ENCODE measurements at regions not wholly inside any gene's neighbourhood (a gene's known extent, or its start where the extent isn't known, plus 50 kb on each side); places are given as distances from the start of the nearest gene placed in this dataset.

DNA sequence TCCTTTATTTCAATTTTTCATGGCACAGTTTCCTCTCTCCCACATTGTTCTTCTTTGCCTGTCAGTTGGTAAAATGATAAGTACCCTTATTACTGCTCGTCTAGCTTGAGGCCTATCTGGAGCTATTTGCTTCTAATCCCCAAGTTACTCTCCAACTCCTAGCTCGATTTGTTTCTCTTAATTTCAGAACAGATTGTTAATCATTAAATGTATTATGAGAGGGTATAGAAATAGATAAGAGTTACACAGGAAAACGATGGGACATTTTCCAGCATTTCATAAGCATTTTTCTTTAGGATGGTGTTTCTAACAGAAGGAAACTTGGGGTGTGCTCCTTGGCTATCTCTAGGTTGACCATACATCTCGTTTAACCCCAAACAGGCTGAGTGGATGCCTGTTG is 540.5 kb upstream of the FZD8 start:
- DNase-seq (ENCODE audit: low read depth in 1 of 2, low spot score in 1 of 2): no peak

DNA sequence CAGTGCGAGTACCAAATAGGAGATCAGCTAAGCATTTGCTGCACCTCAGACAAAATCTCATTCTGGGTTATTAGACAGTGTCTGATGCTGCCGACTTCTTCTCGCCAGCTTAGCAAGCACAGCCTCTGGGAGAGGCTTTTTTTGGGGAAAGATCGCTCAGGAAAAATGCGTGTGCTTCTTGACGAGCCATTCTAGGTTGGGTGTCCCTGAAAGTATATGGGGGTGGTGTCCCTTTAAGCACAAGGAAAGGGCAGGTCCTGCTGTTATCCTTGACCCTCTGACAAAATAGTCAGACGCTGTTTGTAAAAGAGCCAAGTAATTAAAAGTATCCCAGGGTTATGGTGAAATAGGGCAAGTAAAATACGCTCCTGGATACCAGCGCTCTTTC is 540.1 kb upstream of the FZD8 start:
- no peak for DNase-seq (ENCODE audit: low read depth in 1 of 2, low spot score in 1 of 2)

DNA sequence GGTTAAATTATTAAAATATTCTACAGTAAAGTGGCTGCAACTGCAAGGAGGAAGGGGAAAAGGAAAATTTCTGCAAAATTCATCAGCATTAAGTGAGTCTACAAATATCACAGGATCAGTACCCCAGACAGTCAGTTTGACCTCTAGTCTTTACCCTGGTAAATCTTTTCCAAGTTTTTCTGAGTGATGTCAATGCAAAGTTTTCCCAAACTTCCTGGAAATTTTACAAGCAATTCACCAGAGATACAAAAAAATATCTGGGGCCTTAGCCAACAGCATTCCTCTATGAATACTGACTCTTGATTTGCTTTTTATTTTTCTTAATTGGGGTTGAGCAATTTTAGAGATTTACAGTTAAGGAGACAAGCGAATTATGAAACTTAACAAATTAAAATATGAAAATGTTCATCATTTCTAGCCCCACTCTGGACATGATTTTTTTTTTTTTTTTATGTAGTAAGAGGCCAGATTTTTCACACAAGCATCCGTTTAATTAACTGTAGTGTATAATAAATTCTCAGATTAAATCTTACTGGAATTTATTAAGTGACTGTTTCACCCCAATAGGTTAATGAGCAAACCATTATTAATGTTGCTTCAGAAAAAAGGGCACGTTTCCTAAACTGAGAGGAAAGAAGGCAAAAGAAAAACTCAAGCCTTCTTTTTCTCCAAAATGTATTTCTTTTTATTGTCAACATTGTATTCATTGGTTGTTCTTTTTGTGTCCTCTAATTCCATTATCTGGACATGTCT is 539.5 kb upstream of the FZD8 start:
- no peak for DNase-seq (ENCODE audit: low read depth in 1 of 2, low spot score in 1 of 2)

GRCh38 chr10:36178616-36179015 is 536.5 kb upstream of the FZD8 start:
- no peak for DNase-seq (ENCODE audit: low read depth in 1 of 2, low spot score in 1 of 2)

- no peak for DNase-seq (ENCODE audit: low read depth in 1 of 2, low spot score in 1 of 2)
Measured at GRCh38 chr10:36177071-36177470, 535.0 kb upstream of the FZD8 start.

- DNase-seq (ENCODE audit: low read depth in 1 of 2, low spot score in 1 of 2): no peak
Measured at GRCh38 chr10:36175954-36176353, 533.9 kb upstream of the FZD8 start.

DNA sequence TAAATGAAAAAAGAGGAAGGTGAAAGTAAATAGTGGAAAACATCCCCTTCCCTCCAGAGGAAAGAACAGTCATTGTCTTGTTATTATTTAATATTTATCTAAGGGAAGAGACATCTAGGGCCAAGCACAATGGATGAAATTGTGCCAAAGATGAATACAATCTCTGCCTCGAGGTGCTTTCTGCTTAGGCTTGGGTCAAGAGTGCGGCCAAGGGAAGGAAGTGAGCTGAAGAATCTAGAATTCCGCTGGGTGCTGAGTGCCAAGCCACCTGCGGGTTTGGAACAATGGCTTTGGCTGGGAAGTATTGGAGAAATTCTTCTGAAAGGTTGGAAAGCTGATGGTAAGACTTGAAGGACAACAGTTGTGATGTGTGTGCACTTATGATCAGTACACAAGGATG is 531.3 kb upstream of the FZD8 start:
- no peak for DNase-seq (ENCODE audit: low read depth in 1 of 2, low spot score in 1 of 2)

DNA sequence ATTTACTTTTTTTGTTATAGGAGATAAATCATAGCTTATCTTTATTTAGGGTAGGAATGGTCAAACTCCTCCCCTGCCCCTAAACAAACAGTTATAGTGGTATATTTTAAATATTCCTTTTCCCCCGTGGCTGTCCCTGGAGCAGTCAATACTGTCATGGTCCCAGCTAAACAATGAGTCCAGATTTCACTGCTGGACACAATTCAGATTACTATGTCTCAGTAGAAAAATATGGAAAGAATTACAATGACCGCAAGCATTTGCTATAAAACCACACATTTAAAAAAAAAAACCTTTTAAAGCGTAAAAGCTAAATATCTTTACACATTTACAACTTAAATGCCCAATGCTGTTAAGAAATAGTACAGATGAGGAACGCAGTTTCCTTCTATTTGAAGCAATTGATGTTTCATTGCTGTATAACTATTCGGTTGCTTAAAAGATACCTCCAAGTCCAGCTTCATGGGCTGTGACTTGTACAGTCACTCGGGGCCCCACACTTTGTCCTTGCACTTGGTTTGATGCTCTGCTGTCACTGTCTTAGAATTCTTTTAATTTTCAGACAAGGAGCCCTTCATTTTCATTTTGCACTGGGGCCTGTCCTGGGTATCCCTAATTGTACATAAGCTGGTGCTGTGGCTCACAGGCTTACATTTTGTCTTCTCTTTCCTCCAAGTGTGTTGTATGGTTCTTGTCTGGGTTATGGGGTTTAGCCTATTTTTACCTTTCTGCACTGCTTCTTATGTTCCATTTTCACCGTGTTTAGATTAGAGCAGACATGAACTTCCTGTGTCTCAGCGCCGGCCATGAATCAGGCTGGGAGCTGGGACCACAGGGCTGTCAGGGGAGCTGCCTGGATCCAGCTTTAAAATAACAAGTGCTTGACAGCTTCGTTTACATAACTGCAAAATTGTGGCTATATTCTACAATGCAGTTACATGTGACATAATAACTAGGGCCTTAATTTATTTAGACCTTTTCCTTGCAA is 530.2 kb upstream of the FZD8 start:
- no peak for DNase-seq (ENCODE audit: low read depth in 1 of 2, low spot score in 1 of 2)

GRCh38 chr10:36171556-36171952 is 529.5 kb upstream of the FZD8 start:
- no peak for DNase-seq (ENCODE audit: low read depth in 1 of 2, low spot score in 1 of 2)

DNA sequence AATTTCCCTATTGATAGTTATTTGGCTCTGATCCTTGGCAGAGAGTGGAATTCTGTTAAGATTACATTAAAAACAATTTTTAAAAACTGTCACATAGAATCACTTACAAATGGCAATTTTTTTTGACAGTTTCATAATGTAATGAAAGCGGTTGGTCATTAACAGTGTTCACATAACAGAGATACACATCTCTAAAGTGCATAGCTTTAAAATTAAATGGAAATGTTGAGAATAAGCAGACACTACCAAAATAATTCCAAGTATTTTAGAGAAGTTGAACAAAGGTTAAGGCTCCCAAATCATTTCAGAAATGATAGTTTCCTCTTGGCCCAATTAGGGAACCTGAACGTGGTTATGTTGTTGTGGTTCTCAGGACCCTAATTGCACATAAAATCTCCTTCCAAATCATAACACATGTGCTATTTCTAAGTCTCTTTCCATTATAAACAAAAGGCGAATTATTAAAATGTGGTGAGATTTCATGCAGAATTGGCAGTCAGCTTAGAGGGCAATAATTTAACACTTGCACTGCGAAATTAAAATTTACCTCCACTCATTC is 528.9 kb upstream of the FZD8 start:
- no peak for DNase-seq (ENCODE audit: low read depth in 1 of 2, low spot score in 1 of 2)

DNA sequence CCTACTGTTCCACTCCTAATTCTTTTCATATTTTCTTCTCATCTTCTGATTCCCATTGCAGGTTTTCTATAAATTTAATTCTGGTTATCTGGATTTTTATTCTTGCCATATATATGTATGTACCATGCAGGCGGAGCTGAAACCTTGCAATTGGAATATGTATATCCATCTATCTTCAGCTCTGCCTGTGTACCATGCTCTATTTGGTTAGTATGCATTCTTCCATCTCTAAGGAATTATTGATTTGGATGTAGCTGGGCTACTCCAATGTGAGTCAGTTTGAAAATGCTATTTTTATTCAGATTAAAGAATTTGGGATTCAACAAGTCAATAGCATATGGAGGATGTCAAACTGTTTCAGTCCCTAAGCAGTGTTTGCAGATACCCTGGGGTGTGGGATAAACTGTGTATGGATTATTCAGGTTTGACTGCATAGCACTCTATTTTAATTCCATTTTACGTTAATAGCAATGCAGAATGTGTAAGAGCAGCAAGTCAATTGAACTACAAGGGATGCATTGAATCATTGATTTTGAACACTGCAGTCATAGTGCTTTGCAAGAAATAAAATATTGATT is 528.1 kb upstream of the FZD8 start:
- DNase-seq (ENCODE audit: low read depth in 1 of 2, low spot score in 1 of 2): no peak

GRCh38 chr10:36168777-36169176 is 526.7 kb upstream of the FZD8 start:
- DNase-seq (ENCODE audit: low read depth in 1 of 2, low spot score in 1 of 2): no peak

GRCh38 chr10:36164556-36165504 is 522.7 kb upstream of the FZD8 start:
- no peak for DNase-seq (ENCODE audit: low read depth in 1 of 2, low spot score in 1 of 2)

GRCh38 chr10:36163827-36164226 is 521.7 kb upstream of the FZD8 start:
- DNase-seq (ENCODE audit: low read depth in 1 of 2, low spot score in 1 of 2): no peak

GRCh38 chr10:36157486-36157885 is 515.4 kb upstream of the FZD8 start:
- no peak for DNase-seq (ENCODE audit: low read depth in 1 of 2, low spot score in 1 of 2)

- DNase-seq (ENCODE audit: low read depth in 1 of 2, low spot score in 1 of 2): no peak
Measured at GRCh38 chr10:36148207-36148606, 506.1 kb upstream of the FZD8 start.

DNA sequence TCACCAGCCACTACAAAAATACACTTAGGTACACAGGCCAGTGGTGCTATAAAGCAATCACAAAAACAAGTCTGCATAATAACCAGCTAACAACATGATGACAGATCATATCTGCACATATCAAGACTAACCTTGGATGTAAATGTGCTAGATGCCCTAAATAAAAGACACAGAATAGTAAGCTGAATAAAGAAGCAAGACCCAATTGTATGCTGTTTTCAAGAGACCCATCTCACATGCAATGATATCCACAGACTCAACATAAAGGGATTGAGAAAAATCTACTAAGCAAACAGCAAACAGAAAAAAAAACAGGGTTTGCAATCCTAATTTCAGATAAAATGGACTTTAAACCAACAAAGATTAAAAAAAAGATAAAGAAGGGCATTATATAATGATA is 505.4 kb upstream of the FZD8 start:
- DNase-seq (ENCODE audit: low read depth in 1 of 2, low spot score in 1 of 2): no peak

GRCh38 chr10:36141856-36142560 is 499.9 kb upstream of the FZD8 start:
- no peak for DNase-seq (ENCODE audit: low read depth in 1 of 2, low spot score in 1 of 2)

DNA sequence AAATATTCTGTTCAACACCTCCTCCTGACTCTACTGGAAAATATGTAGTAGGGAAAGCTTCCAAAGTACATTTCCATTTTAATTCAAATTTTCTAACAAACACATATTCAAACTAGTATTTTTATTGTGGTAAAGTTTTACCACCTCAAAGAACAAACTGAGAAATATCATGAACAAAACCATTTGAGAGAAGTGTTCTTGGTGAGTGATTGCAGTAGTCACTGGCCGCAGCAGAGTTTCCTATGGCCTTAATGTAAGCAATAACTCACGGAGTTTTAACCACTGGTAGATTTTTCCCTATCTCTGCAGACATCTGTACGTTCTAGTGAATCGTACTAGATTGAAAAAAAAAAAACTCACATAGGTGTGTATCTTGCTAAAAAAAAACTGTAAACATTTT is 487.0 kb upstream of the FZD8 start:
- no peak for DNase-seq (ENCODE audit: low read depth in 1 of 2, low spot score in 1 of 2)

- no peak for DNase-seq (ENCODE audit: low read depth in 1 of 2, low spot score in 1 of 2)
Measured at GRCh38 chr10:36126076-36126475, 484.0 kb upstream of the FZD8 start.

Measured in activated CD4-positive, alpha-beta T cell treated with anti-CD3 and anti-CD28 coated beads, Interleukin-2, amount 50 U/mL, for 24 hours (primary cell).